KOPT-K1 (cell line): ENCODE measurements at regions not wholly inside any gene's neighbourhood (a gene's known extent, or its start where the extent isn't known, plus 50 kb on each side); places are given as distances from the start of the nearest gene placed in this dataset.

Experiments used
- H3K27ac ChIP-seq: fragments of 200-600 bp; sonication (generic); 2 replicates; pipeline ENCODE4 v1.5.1; 2016; ENCODE audit warnings: antibody characterized with exemption, mild to moderate bottlenecking, low read depth, low read length; ENCODE audit not compliant: poor library complexity, severe bottlenecking
- H3K36me3 ChIP-seq: fragments of 200-600 bp; sonication (generic); 2 replicates; pipeline ENCODE4 v1.5.1; 2017; ENCODE audit warnings: antibody characterized with exemption, mild to moderate bottlenecking, low read length, moderate library complexity; ENCODE audit not compliant: insufficient read depth
- H3K9me3 ChIP-seq: fragments of 200-600 bp; sonication (generic); 2 replicates; pipeline ENCODE4 v1.5.1; 2017; ENCODE audit warnings: antibody characterized with exemption, low read length, mild to moderate bottlenecking; ENCODE audit not compliant: insufficient read depth, poor library complexity, severe bottlenecking

DNA sequence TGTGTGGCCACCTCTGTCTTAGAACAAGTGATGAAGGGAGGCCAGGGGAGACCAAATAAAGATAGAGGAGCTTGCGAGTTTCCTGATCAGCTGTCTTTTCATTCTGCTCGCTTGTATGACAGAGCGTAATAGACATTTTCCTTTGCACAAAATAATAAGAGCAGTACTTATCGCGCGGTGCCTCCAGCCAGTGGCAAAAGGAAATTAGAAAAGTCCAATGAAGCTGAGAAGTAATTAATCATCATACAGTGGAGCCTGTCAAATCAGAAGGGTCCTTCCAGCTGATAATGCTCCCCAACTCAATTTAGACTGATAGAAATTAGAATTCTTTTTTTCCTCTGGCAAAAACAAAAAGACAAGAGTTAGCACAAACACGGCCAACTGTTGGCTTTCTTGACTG lies 307.0 kb upstream of the IRX5 start:
- H3K9me3 ChIP-seq = no peaks in the 10 kb centered on the region
- no peaks in the 10 kb centered on the region for H3K36me3 ChIP-seq
- H3K27ac ChIP-seq = no peak overlapping the region

DNA sequence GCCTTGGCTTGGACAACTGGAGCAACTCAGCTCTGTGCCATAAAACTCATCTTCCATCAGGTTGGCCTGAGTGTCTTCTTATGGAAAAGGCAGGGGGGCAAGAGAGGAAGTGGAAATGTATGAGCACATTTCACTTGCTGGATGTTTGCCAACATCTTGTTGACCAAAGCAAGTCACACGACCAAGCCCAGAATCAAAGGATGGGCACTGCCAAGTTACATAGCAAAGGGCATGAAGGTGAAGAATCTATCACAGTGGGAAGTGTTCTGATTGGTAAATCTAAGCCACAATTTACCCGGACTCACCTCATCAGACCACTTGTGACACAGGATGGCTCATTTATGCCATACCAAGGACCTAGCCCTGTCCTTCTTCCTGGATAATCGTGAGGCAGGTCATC lies 310.5 kb upstream of the IRX5 start:
- Histone ChIP-seq H3K9me3 (no peaks in the 10 kb centered on the region), H3K27ac (no peak overlapping the region), H3K36me3 (no peaks in the 10 kb centered on the region)

DNA sequence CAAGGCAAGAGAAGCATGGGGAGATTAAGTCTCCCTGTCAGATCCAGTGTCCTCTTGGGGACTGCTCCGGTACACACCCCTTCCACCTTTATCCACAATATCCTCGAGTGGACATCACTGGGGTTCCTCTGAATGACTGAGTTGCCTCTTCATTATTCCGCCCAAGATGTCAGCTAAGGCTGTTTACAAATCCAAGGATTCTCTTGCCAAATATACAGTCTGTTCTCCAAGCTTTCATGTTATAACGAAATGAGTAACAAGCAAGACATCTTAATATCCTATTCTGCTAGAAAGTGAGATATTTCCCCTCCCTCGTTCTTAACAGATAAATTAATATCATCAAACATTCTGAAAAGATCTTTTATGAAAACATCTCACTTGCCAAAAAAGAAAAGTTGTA lies 314.1 kb upstream of the IRX5 start:
- H3K36me3 ChIP-seq = no peaks in the 10 kb centered on the region
- no peaks in the 10 kb centered on the region for H3K9me3 ChIP-seq

DNA sequence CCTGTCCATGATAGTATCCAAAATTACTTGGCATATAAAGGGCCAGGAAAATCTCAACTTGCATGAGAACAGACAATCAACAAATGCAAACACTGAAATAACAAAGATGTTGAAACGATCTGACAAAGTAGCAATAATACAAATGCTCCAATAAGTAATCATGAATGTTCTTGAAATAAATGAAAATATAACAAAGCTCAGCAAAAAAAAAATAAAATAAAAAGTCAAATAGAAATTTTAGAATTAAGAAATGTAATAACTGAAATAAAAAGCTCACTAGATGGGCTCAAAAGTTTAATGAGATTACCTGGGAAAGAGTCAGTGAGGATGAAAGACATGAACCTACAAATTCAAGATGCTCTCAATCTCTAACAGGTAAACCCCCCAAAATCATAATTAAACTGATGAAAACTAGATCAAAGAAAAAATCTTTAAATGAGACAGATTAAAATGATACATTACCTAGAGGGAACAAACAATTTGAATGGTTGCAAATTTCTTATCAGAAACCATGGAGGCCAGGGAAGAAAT lies 319.0 kb upstream of the IRX3 start:
- Histone ChIP-seq H3K9me3 (peaks cover 38% of the 10 kb centered on the region), H3K36me3 (no peaks in the 10 kb centered on the region), H3K27ac (no peak overlapping the region)

More for the DNA sequence above, 314.1 kb upstream of the IRX5 start:
- H3K27ac ChIP-seq = no peak overlapping the region

DNA sequence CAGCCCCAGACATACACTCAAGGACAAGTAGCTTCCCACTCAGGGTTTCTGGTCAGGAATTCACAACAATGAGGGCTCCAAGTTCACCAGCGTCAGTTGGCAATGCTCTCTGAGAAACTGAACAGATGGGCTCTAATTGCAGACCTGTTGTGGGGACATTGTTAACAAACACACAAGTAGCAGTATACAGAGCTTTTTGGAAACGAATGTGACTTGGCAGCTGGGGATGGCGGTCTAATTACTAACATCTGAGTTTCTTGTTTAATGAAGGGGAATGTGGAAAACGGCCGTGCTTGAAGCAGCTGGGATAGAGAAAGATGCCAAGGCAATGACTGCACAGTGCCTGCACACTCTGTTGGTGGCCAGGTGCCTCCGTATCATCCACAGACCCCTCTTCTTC lies 316.1 kb upstream of the IRX3 start:
- no peak overlapping the region for H3K27ac ChIP-seq
- H3K9me3 ChIP-seq = peaks cover 33% of the 10 kb centered on the region
- no peaks in the 10 kb centered on the region for H3K36me3 ChIP-seq

DNA sequence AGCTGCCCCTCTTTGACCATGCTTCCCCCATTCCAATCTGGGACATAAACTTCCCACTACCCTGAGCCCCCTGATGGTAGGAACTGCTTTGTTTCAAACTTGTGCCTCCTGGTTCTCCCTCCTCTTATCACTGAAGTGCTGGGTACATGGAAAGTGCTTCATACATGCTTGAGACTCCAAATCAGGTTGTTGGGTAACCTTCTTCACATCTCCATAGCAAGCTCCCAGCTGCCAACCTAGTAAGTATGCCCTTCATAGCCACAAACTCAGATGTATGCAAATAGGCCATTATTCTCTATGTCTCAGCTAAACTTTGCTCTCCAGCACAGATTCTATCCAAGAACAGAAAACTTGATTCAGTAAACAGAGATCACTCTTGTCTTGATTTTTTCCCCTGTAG lies 310.6 kb upstream of the IRX3 start:
- H3K36me3 ChIP-seq = no peaks in the 10 kb centered on the region
- H3K9me3 ChIP-seq = peaks cover 11% of the 10 kb centered on the region
- H3K27ac ChIP-seq = no peak overlapping the region

DNA sequence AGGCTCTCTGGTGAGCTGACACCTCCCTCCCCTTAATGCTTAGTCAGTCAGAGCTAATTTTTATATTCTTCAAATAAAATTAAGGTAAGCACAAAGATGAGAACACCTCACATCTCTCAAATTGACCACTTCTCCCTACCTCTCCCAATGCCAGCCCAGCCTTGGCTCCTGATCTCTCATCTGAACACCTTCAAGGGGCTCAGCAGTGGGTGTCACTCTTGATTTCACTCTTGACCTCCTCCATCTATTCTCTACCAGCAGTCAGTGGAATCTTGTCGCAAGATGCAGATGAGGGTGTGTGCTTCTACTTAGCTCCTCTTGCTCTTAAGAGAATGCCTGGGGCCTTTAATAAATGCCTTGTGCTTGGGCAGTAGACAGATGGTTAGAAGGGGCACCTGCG lies 309.0 kb upstream of the IRX3 start:
- no peak overlapping the region for H3K27ac ChIP-seq
- peaks cover 11% of the 10 kb centered on the region for H3K9me3 ChIP-seq
- no peaks in the 10 kb centered on the region for H3K36me3 ChIP-seq

DNA sequence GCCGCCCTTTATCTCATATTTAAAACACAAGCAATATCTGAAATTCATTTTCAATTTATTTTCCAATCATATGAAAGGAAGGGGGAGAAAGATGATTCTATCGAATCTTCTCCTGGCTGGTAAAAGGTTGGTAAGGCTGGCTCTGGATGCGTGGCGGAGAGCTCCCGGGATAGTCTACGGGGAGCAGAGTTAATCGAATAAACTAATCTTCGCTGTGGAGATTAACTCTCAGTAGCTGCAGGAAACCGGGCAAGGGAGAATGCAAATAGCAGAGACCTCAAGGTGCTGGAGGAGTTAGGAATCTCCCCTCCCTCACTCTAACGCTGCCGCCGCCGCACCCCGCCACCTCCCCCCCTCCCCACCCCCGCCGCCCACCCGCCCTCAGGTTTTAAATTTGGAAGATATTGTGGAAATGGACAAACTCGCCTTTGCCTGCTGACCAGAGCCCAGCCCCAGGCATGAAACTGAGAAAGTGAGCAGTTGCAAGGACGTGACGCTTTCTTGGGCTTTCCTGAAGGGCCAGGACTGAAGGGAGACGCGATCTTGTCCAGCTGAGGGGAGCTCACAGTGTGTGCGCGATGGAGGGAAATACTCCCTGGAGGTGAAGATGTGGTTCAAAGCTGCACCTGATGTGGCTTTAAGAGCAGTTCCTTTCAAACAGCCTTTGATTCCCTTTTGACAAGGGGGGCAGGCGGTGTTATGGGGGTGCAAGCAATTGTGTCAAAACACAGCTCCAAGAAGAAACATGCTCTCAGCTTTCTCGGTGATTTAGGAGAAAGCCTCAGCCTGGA lies 308.2 kb upstream of the IRX3 start:
- Histone ChIP-seq H3K36me3 (no peaks in the 10 kb centered on the region), H3K9me3 (peaks cover 11% of the 10 kb centered on the region), H3K27ac (no peak overlapping the region)

DNA sequence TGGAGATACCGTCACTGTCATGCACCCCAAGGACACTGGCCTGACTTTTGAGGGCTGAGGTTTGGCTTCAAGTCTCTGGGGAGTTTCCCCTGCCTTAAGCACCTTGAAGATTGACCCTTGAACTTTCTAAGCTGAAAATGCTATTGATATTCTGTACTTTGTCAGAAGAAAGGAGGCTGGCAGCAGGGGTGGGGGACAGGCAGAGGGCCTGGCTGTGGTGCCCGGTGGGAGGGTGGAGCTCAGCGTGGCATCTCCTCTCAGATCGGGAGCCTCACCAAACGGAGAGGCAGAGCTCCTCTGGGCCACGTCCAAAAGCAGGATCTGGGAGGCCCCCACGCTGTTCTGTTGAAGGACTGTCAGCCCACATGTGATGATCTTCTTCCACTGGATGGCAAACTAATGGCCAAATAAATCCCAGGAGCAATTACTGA lies 305.2 kb upstream of the IRX3 start:
- H3K9me3 ChIP-seq = no peaks in the 10 kb centered on the region
- no peak overlapping the region for H3K27ac ChIP-seq
- no peaks in the 10 kb centered on the region for H3K36me3 ChIP-seq

DNA sequence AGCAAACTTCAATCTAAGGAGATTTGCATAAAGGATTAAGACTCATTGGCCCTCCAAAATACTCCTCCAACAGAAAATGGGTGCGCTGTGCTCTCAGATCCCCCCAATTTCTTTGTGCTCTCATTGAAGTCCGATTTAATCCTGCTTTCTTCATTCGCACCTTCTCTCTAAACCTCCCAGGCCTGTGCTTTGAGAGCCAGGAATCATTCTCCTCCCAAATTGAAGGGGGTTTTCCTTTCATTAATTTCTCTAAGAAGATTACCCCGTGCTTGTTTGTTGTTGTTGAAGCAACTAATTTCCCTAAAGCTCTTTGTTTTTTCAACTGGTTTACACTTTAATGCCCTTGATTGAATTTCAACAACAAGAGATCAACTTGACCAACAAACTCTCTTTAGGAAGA lies 304.2 kb upstream of the IRX3 start:
- Histone ChIP-seq H3K36me3 (no peaks in the 10 kb centered on the region), H3K9me3 (no peaks in the 10 kb centered on the region), H3K27ac (no peak overlapping the region)

DNA sequence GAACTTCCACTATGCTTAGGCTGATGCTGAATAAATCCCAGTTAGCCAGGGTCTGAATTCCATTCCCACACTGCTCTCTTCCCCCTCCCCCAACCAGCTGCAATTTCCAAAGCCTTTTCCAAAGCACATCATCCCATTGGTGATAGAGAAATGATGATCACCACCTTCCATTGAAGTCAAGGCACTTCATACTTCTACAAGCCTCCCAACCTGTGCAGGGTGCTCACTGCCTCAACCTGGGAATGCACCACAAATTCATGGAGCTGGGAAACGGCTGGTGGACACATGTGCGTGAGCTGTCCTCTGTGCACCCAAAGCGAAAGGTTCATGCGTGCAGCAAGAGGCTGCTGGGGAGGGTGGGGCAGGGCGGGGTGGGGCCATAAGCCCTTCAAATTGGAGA lies 302.7 kb upstream of the IRX3 start:
- H3K9me3 ChIP-seq = no peaks in the 10 kb centered on the region
- no peak overlapping the region for H3K27ac ChIP-seq
- H3K36me3 ChIP-seq = no peaks in the 10 kb centered on the region

DNA sequence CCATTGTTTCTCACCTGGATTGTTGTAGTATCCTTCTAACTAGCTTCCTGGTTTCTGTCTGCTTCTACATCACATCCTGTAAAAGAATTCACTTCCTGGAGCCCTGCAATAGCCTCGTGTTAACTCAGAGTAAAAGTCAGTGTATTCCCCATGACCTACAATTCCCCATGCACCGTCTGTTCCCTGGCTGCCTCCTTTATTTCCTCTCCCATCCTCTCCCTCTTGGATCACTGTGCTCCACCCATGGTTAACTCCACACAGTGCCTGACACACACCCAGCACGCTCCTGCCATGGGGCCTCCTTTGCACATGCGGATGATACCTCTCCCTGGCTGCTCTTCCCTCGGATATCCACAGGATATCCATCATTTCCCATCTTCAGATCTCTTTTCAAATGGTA lies 301.4 kb upstream of the IRX3 start:
- Histone ChIP-seq H3K9me3 (no peaks in the 10 kb centered on the region), H3K36me3 (no peaks in the 10 kb centered on the region), H3K27ac (no peak overlapping the region)

DNA sequence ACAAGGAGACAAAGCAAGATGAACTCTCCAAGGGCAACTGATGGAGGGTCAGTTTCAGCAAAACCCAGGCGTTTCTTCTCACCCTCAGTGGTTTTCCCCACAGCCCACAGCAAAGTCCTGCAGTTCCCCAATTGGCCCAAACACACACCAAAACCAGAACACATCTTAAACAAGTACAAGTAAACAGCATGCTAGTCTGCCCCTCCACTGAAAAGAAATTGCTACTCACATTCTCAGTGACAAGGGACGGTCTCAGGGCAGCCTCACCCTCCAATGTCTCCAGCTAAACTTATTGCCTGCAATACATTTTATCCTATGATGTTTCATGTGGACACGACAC lies 300.6 kb upstream of the IRX3 start:
- no peak overlapping the region for H3K27ac ChIP-seq
- H3K36me3 ChIP-seq = no peaks in the 10 kb centered on the region
- no peaks in the 10 kb centered on the region for H3K9me3 ChIP-seq

DNA sequence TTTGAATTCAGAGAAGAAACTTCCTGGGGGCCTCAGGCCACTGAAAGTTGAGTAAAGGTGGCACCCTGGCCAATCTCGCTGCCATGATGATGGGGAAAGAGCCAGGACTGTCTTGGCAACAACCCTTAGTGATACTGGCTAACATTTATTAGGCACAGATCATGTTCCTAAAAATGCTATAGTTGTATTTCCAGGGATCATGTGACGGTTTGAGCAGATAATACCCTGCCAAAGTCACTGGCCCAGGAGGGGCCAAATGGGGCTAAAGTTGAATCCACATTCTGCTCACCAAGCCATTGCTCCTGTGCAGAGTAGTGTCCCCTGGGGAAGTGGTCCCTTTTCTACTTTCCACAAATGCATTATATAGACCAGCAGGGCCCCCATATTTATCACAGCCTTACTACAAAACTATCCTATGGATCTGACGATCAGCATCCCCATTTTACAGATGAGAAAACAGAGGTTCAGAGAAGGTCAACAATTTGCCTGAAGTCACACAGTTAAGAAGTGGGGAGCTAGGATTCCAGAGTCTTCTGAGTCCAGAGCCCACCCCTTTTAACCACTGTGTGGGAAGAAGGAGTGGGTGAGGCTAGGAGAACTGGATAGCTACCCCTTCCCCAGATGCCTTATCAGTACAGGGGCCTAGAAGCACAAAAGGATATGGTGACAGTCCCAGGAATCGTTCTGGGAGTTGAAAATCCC lies 300.0 kb upstream of the IRX3 start:
- no peak overlapping the region for H3K27ac ChIP-seq

DNA sequence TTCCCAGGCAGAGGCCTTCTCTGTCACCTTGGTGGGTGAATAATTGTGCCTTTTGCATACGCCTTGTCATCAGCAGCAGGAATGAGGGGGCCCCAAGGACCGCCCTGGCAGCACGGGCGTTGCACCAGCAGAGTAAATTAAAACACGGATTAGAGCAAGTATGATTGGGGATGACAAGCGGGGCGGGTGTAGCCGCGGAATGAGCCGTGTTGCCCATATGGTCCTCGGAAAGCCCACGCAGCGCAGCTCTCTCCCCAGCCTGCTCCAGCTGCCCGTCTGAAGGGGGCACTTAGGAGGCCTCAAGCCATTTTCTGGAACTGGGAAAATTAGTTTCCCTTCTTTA lies 299.4 kb upstream of the IRX3 start:
- no peaks in the 10 kb centered on the region for H3K9me3 ChIP-seq
- H3K36me3 ChIP-seq = no peaks in the 10 kb centered on the region

More for the DNA sequence above, 300.0 kb upstream of the IRX3 start:
- Histone ChIP-seq H3K9me3 (no peaks in the 10 kb centered on the region), H3K36me3 (no peaks in the 10 kb centered on the region)

More for the DNA sequence above, 299.4 kb upstream of the IRX3 start:
- no peak overlapping the region for H3K27ac ChIP-seq
